ENCODE measurements at regions not wholly inside any gene's neighbourhood (a gene's known extent, or its start where the extent isn't known, plus 50 kb on each side); places are given as distances from the start of the nearest gene placed in this dataset.

GRCh38 chr9:95609426-95609825, 92.7 kb upstream of the PTCH1 start:
- Histone ChIP-seq H3K36me3 (no peaks in the 10 kb centered on the region), H3K27me3 (no peaks in the 10 kb centered on the region), H3K4me1 (no peaks in the 10 kb centered on the region), H3K27ac (no peak overlapping the region), H3K9me3 (peaks cover 0 to 9% (median 0%) of the 10 kb centered on the region in 4 donors), H3K4me3 (no peak overlapping the region)
- 77 to 100% methylated on average over 6 to 7 of the region's 7 CpGs for WGBS, 2 donors
- TF ChIP-seq EP300 (IDR thresholded peaks at IDR 0.05) (no peak), POLR2A (IDR thresholded peaks at IDR 0.05) (no peak)
- TF ChIP-seq, protein P1, sequence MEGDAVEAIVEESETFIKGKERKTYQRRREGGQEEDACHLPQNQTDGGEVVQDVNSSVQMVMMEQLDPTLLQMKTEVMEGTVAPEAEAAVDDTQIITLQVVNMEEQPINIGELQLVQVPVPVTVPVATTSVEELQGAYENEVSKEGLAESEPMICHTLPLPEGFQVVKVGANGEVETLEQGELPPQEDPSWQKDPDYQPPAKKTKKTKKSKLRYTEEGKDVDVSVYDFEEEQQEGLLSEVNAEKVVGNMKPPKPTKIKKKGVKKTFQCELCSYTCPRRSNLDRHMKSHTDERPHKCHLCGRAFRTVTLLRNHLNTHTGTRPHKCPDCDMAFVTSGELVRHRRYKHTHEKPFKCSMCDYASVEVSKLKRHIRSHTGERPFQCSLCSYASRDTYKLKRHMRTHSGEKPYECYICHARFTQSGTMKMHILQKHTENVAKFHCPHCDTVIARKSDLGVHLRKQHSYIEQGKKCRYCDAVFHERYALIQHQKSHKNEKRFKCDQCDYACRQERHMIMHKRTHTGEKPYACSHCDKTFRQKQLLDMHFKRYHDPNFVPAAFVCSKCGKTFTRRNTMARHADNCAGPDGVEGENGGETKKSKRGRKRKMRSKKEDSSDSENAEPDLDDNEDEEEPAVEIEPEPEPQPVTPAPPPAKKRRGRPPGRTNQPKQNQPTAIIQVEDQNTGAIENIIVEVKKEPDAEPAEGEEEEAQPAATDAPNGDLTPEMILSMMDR (IDR thresholded peaks at IDR 0.05) = no peak
- DNase-seq (ENCODE audit: low spot score in 2 of 2) = no peak

GRCh38 chr9:95608341-95608740, 91.6 kb upstream of the PTCH1 start:
- no peaks in the 10 kb centered on the region for H3K4me1 ChIP-seq
- no peak overlapping the region for H3K4me3 ChIP-seq
- TF ChIP-seq, protein P1 (IDR thresholded peaks at IDR 0.05) = no peak
- TF ChIP-seq EP300 (IDR thresholded peaks at IDR 0.05) (no peak), POLR2A (IDR thresholded peaks at IDR 0.05) (no peak)
- DNase-seq (ENCODE audit: low spot score in 2 of 2) = no peak
- H3K27ac ChIP-seq = no peak overlapping the region
- no peaks in the 10 kb centered on the region for H3K36me3 ChIP-seq
- no peaks in the 10 kb centered on the region for H3K27me3 ChIP-seq
- H3K9me3 ChIP-seq = no peaks in the 10 kb centered on the region
- 95 to 100% methylated on average over 1 of the region's 1 CpG for WGBS, 2 donors

GRCh38 chr9:95607507-95607906, 90.7 kb upstream of the PTCH1 start:
- Histone ChIP-seq H3K4me1 (no peaks in the 10 kb centered on the region), H3K9me3 (no peaks in the 10 kb centered on the region), H3K27ac (no peak overlapping the region), H3K4me3 (no peak overlapping the region), H3K27me3 (no peaks in the 10 kb centered on the region), H3K36me3 (no peaks in the 10 kb centered on the region)
- no peak for TF ChIP-seq POLR2A (IDR thresholded peaks at IDR 0.05)
- TF ChIP-seq, protein P1 (IDR thresholded peaks at IDR 0.05) = no peak
- no peak for TF ChIP-seq EP300 (IDR thresholded peaks at IDR 0.05)
- 92 to 98% methylated on average over 5 of the region's 5 CpGs for WGBS, 2 donors
- DNase-seq (ENCODE audit: low spot score in 2 of 2) = no peak

DNA sequence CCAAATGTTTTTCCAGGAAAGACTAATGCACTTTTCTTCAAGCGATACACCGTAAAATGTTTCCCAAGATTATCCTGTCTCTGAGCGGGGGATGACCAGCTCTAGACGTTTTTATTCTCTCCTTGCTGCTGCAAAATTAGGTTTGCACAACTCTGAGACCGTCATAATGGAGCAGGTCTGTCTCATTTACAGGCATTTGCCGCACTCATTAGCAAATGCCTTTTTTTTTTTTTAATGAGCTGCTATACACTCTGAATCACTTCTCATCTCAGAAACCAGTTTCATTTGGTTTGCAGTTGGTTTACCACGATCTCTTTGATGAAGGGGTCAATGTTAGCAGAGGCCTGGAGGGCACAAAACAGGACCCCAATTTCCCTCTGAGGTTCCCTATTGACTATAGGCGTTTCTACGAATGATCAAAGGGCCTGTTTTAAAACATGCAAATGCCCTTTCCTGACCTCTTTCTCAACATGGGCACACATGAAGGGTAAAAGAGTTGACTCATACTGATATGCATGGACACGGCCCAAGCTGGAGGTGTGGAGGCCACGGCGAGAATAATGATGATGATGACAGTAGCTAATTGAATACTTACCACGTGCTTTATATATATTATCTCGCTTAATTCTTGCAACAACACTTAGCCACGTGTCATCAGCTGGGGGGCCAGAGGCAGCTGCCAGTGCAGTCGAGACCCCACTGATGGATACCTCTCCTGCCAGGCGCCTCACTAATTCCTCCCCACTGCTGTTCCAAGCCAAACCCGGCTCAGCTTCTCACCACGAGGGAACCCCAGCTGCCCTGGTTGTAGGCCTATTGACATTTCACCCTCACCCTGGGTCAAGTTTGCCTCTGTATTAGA, 89.9 kb upstream of the PTCH1 start:
- WGBS, 2 donors = 70% methylated on average over 19 of the region's 19 CpGs
- H3K27ac ChIP-seq = no peak overlapping the region
- no peak for DNase-seq (ENCODE audit: low spot score in 2 of 2)

More for the DNA sequence above, 89.9 kb upstream of the PTCH1 start:
- no peaks in the 10 kb centered on the region for H3K27me3 ChIP-seq
- H3K36me3 ChIP-seq = no peaks in the 10 kb centered on the region
- no peaks in the 10 kb centered on the region for H3K4me1 ChIP-seq
- H3K9me3 ChIP-seq = no peaks in the 10 kb centered on the region
- H3K4me3 ChIP-seq = no peak overlapping the region
- no peak for TF ChIP-seq EP300 (IDR thresholded peaks at IDR 0.05)
- TF ChIP-seq, protein P1 (IDR thresholded peaks at IDR 0.05) = no peak
- TF ChIP-seq POLR2A (IDR thresholded peaks at IDR 0.05) = no peak
